H1 (cell line): ENCODE measurements at regions not wholly inside any gene's neighbourhood (a gene's known extent, or its start where the extent isn't known, plus 50 kb on each side); places are given as distances from the start of the nearest gene placed in this dataset.

Experiments used
- CTCF ChIA-PET: fragments of 300-600 bp; sonication (Branson Sonifier 250); formaldehyde crosslinking; loops from one replicate; lab custom pipeline; 2021; ENCODE audit not compliant: partially characterized antibody; lab: Charles Lee
- POLR2A ChIA-PET: fragments of 300-600 bp; sonication (Branson Sonifier 250); formaldehyde crosslinking; loops from one replicate; lab custom pipeline; 2021; ENCODE audit warnings: inconsistent platforms; ENCODE audit not compliant: partially characterized antibody; lab: Charles Lee
- DNase-seq, 2 experiments: peaks; one replicate each; pipeline versions ENCODE4 v3.0.0 to v3.0.0-alpha.2; 2010 to 2022; ENCODE audit warnings: low spot score in 2 of 2, low read depth in 1 of 2, mixed read lengths in 1 of 2
- FAIRE-seq: peaks from 2 replicates; lab custom pipeline; 2011; peaks lifted over from hg19 to GRCh38; lab: Jason Lieb, UNC
- H2AFZ ChIP-seq: 2 replicates; pipeline ENCODE4 v1.8.1; 2012; ENCODE audit warnings: low read length, inconsistent platforms
- H2AK5ac ChIP-seq: 2 replicates; pipeline ENCODE4 v1.6.1; 2013; ENCODE audit warnings: low read depth, low read length
- H2BK120ac ChIP-seq: replicated peaks from 2 replicates; pipeline ENCODE3; 2013; ENCODE audit warnings: low read depth, low read length, inconsistent platforms
- H2BK12ac ChIP-seq: 2 replicates; pipeline ENCODE4 v1.6.1; 2013; ENCODE audit warnings: low read depth, low read length
- H2BK15ac ChIP-seq: 2 replicates; pipeline ENCODE4 v1.6.1; 2013; ENCODE audit warnings: low read length
- H2BK20ac ChIP-seq: 2 replicates; pipeline ENCODE4 v1.6.1; 2013; ENCODE audit warnings: low read length
- H2BK5ac ChIP-seq: 2 replicates; pipeline ENCODE4 v1.6.1; 2013; ENCODE audit warnings: low read depth, low read length
- H3K14ac ChIP-seq: 2 replicates; pipeline ENCODE4 v1.6.1; 2013; ENCODE audit warnings: inconsistent platforms; ENCODE audit not compliant: insufficient read length
- H3K18ac ChIP-seq: 2 replicates; pipeline ENCODE4 v1.6.1; 2013; ENCODE audit warnings: low read length; ENCODE audit errors: extremely low read depth
- H3K23ac ChIP-seq: 2 replicates; pipeline ENCODE4 v1.6.1; 2013; ENCODE audit warnings: inconsistent platforms; ENCODE audit not compliant: insufficient read length
- H3K23me2 ChIP-seq: 2 replicates; pipeline ENCODE4 v1.6.1; 2013; ENCODE audit warnings: low read depth, low read length
- H3K27ac ChIP-seq: 2 replicates; pipeline ENCODE4 v1.6.1; 2011; ENCODE audit warnings: low read depth, low read length, inconsistent platforms
- H3K27me3 ChIP-seq, 4 experiments: replicated peaks in 1 of 4; 1 replicate in 1 of 4; 2 replicates in 3 of 4; pipeline versions ENCODE4 v1.6.1 to v1.8.1; 2011 to 2013; ENCODE audit warnings: low read length in 3 of 4, mild to moderate bottlenecking in 3 of 4, inconsistent platforms in 2 of 4, mixed read lengths in 2 of 4, moderate library complexity in 1 of 4; ENCODE audit not compliant: control insufficient read depth in 3 of 4, insufficient read depth in 3 of 4; ENCODE audit errors: extremely low read depth in 1 of 4
- H3K36me3 ChIP-seq, 4 experiments: 2 replicates each; pipeline versions ENCODE4 v1.6.1 to v1.8.1; 2011 to 2013; ENCODE audit warnings: mild to moderate bottlenecking in 4 of 4, low read length in 3 of 4, moderate library complexity in 2 of 4, control low read depth in 1 of 4, inconsistent platforms in 1 of 4; ENCODE audit not compliant: insufficient read depth in 4 of 4, control insufficient read depth in 2 of 4
- H3K4ac ChIP-seq: replicated peaks from 2 replicates; pipeline ENCODE3; 2013; ENCODE audit warnings: low read length, low read depth, mixed read lengths, inconsistent platforms; ENCODE audit not compliant: insufficient read length
- H3K4me1 ChIP-seq, 4 experiments: replicated peaks in 1 of 4; 1 replicate in 1 of 4; 2 replicates in 3 of 4; pipeline versions ENCODE4 v1.6.1 to v1.8.1; 2011 to 2013; ENCODE audit warnings: low read length in 3 of 4, inconsistent platforms in 2 of 4, mixed read lengths in 1 of 4; ENCODE audit not compliant: insufficient read depth in 4 of 4, control insufficient read depth in 3 of 4
- H3K4me2 ChIP-seq, 2 experiments: 2 replicates each; pipeline versions ENCODE4 v1.6.1 to v1.8.1; 2011 to 2013; ENCODE audit warnings: low read depth in 2 of 2, low read length in 2 of 2, control low read depth in 1 of 2, inconsistent platforms in 1 of 2, mild to moderate bottlenecking in 1 of 2; ENCODE audit not compliant: insufficient read depth in 1 of 2
- H3K4me3 ChIP-seq, 4 experiments: fragments of 200-600, 300-600 bp in 1 of 4; sonication (generic), shearing (Covaris generic), sonication (Bioruptor Twin) in 1 of 4; 2 replicates each; pipeline versions ENCODE4 v1.5.1 to v1.8.1; 2011 to 2016; ENCODE audit warnings: low read length in 4 of 4, low read depth in 3 of 4, control low read depth in 2 of 4, inconsistent platforms in 2 of 4, mild to moderate bottlenecking in 2 of 4, mixed read lengths in 1 of 4, moderate library complexity in 1 of 4; ENCODE audit not compliant: insufficient read depth in 2 of 4; ENCODE audit errors: extremely low read depth in 1 of 4
- H3K56ac ChIP-seq: replicated peaks from 2 replicates; pipeline ENCODE3; 2013; ENCODE audit warnings: low read depth, mild to moderate bottlenecking, mixed read lengths, low read length, inconsistent platforms; ENCODE audit not compliant: insufficient read length
- H3K79me1 ChIP-seq: 2 replicates; pipeline ENCODE4 v1.6.1; 2013; ENCODE audit warnings: low read depth, low read length, control low read depth
- H3K79me2 ChIP-seq, 2 experiments: 2 replicates each; pipeline versions ENCODE4 v1.6.1 to v1.8.1; 2012 to 2013; ENCODE audit warnings: low read length in 2 of 2, mild to moderate bottlenecking in 2 of 2, inconsistent platforms in 1 of 2; ENCODE audit not compliant: insufficient read depth in 2 of 2, control insufficient read depth in 1 of 2
- H3K9ac ChIP-seq, 4 experiments: replicated peaks in 1 of 4; 1 replicate in 1 of 4; 2 replicates in 3 of 4; pipeline versions ENCODE4 v1.6.1 to v1.8.1; 2011 to 2013; ENCODE audit warnings: low read depth in 3 of 4, low read length in 3 of 4, control low read depth in 2 of 4, mild to moderate bottlenecking in 2 of 4, moderate library complexity in 2 of 4, inconsistent platforms in 1 of 4; ENCODE audit errors: extremely low read depth in 1 of 4
- H3K9me3 ChIP-seq, 2 experiments: 2 replicates each; pipeline versions ENCODE4 v1.6.1 to v1.8.1; 2012 to 2013; ENCODE audit warnings: mild to moderate bottlenecking in 2 of 2, moderate library complexity in 2 of 2, control low read depth in 1 of 2, inconsistent platforms in 1 of 2, low read depth in 1 of 2, low read length in 1 of 2, mixed read lengths in 1 of 2; ENCODE audit not compliant: insufficient read depth in 2 of 2
- H4K20me1 ChIP-seq, 2 experiments: replicated peaks in 1 of 2; 2 replicates each; pipeline versions ENCODE3 to v1.8.1; 2011 to 2013; ENCODE audit warnings: inconsistent platforms in 2 of 2, low read length in 2 of 2, mild to moderate bottlenecking in 1 of 2; ENCODE audit not compliant: insufficient read depth in 2 of 2, control insufficient read depth in 1 of 2
- H4K5ac ChIP-seq: 2 replicates; pipeline ENCODE4 v1.6.1; 2013; ENCODE audit warnings: low read length, low read depth, mixed read lengths, inconsistent platforms; ENCODE audit not compliant: insufficient read length
- H4K8ac ChIP-seq: 2 replicates; pipeline ENCODE4 v1.8.0; 2013; ENCODE audit warnings: mild to moderate bottlenecking, moderate library complexity, low read length, inconsistent platforms; ENCODE audit not compliant: insufficient read depth; ENCODE audit errors: extremely low read depth
- H4K91ac ChIP-seq: replicated peaks from 2 replicates; pipeline ENCODE3; 2013; ENCODE audit warnings: low read length, mixed read lengths, inconsistent platforms; ENCODE audit not compliant: insufficient read length
- GTF2F1 ChIP-seq: IDR thresholded peaks from 2 replicates; pipeline ENCODE4 v1.6.1; 2012; ENCODE audit warnings: low read depth, low read length, improper control_type of control experiment, borderline replicate concordance
- HDAC2 ChIP-seq, 2 experiments: fragments of 300-600 bp in 1 of 2; sonication (generic) in 1 of 2; IDR thresholded peaks; 2 replicates each; pipeline ENCODE4 v1.6.1; 2011 to 2012; ENCODE audit warnings: low read depth in 2 of 2, low read length in 2 of 2, mild to moderate bottlenecking in 2 of 2, moderate library complexity in 2 of 2, borderline replicate concordance in 1 of 2, inconsistent platforms in 1 of 2
- MAFK ChIP-seq: IDR thresholded peaks from 2 replicates; pipeline ENCODE4 v1.6.1; 2012; ENCODE audit warnings: low read depth, mild to moderate bottlenecking, improper control_type of control experiment, low read length
- RAD21 ChIP-seq, 2 experiments: IDR thresholded peaks in 1 of 2; conservative IDR thresholded peaks in 1 of 2; 2 replicates each; pipeline ENCODE4 v1.6.1; 2011; ENCODE audit warnings: low read depth in 2 of 2, low read length in 2 of 2, improper control_type of control experiment in 1 of 2, inconsistent platforms in 1 of 2, mild to moderate bottlenecking in 1 of 2, moderate library complexity in 1 of 2
- RNF2 ChIP-seq: fragments of 200-900, 300-1000 bp; sonication (generic); IDR thresholded peaks from 2 replicates; pipeline ENCODE4 v1.7.1; 2016; ENCODE audit warnings: borderline replicate concordance, low read depth, mild to moderate bottlenecking, antibody characterized with exemption, low read length; ENCODE audit not compliant: poor library complexity, severe bottlenecking; ENCODE audit errors: missing control alignments
- SIN3A ChIP-seq, 2 experiments: IDR thresholded peaks in 1 of 2; conservative IDR thresholded peaks in 1 of 2; 2 replicates each; pipeline ENCODE4 v1.6.1; 2011 to 2012; ENCODE audit warnings: low read length in 2 of 2, improper control_type of control experiment in 1 of 2, low read depth in 1 of 2, mild to moderate bottlenecking in 1 of 2
- SP4 ChIP-seq: IDR thresholded peaks from 2 replicates; pipeline ENCODE4 v1.6.1; 2012; ENCODE audit warnings: low read length, inconsistent platforms
- TAF7 ChIP-seq: optimal IDR thresholded peaks from 2 replicates; pipeline ENCODE3; 2011; ENCODE audit warnings: low read depth, mild to moderate bottlenecking, inconsistent platforms, low read length, moderate library complexity, borderline replicate concordance
- WGBS, 2 experiments: shearing (Covaris generic) in 1 of 2; methylation state at CpG; one replicate each; pipeline versions ENCODE4 v1.1.6 to v1.1.7; 2013 to 2015; ENCODE audit warnings: low lambda C conversion rate in 2 of 2, mixed read lengths in 2 of 2, inconsistent platforms in 1 of 2, low coverage in 1 of 2, missing lambda C conversion rate in 1 of 2; ENCODE audit not compliant: insufficient replicate concordance in 2 of 2, insufficient coverage in 1 of 2, insufficient read length in 1 of 2; ENCODE audit errors: extremely low coverage in 1 of 2, missing lambda C conversion rate in 1 of 2; 5-methylcytosine and 5-hydroxymethylcytosine counted together

- H4K20me1 ChIP-seq: no peaks in the 10 kb centered on the region
- H2BK5ac ChIP-seq: no peak overlapping the region
- H3K9ac ChIP-seq: no peak overlapping the region
- H3K18ac ChIP-seq: no peak overlapping the region
- no peak overlapping the region for H2BK15ac ChIP-seq
- no peak overlapping the region for H3K4ac ChIP-seq
- no peak overlapping the region for H4K5ac ChIP-seq
- DNase-seq (no peak), FAIRE-seq (no peak)
- ChIA-PET POLR2A (no interaction called here), CTCF (no interaction called here)
- WGBS, 2 experiments: 85% methylated on average over 5 of the region's 5 CpGs; no CpG with 5 or more reads in 1 of the 2 experiments
- no peak overlapping the region for H3K23ac ChIP-seq
- TF ChIP-seq RNF2 (no peak), SP4 (no peak), GTF2F1 (no peak), SIN3A (conservative IDR thresholded peaks at IDR 0.05 in 1 of 2, IDR thresholded peaks at IDR 0.05 in 1 of 2; ENCODE audit: low read depth in 1 of 2, low read length in 2 of 2) (no peak), TAF7 (no peak), HDAC2 (IDR thresholded peaks at IDR 0.05; ENCODE audit: borderline replicate concordance in 1 of 2, low read depth in 2 of 2, low read length in 2 of 2) (no peak), RAD21 (IDR thresholded peaks at IDR 0.05 in 1 of 2, conservative IDR thresholded peaks at IDR 0.05 in 1 of 2; ENCODE audit: low read depth in 2 of 2, low read length in 2 of 2) (no peak), MAFK (no peak)
- H3K79me2 ChIP-seq: no peaks in the 10 kb centered on the region
- H4K91ac ChIP-seq: no peak overlapping the region
- H3K4me3 ChIP-seq: no peak overlapping the region
- H3K4me2 ChIP-seq: no peak overlapping the region
- H2BK12ac ChIP-seq: no peak overlapping the region
- no peaks in the 10 kb centered on the region for H3K9me3 ChIP-seq
- peaks cover 0 to 1% (median 0%) of the 10 kb centered on the region in 4 experiments; a peak in 1 of 7 replicates for H3K27me3 ChIP-seq
- H3K36me3 ChIP-seq: no peaks in the 10 kb centered on the region
- no peak overlapping the region for H3K14ac ChIP-seq
- no peak overlapping the region for H3K56ac ChIP-seq
- no peak overlapping the region for H4K8ac ChIP-seq
- H3K27ac ChIP-seq: no peak overlapping the region
- H2AFZ ChIP-seq: no peak overlapping the region
- no peak overlapping the region for H2AK5ac ChIP-seq
- no peak overlapping the region for H2BK120ac ChIP-seq
- H3K79me1 ChIP-seq: no peaks in the 10 kb centered on the region
- no peak overlapping the region for H2BK20ac ChIP-seq
- no peaks in the 10 kb centered on the region for H3K23me2 ChIP-seq
- H3K4me1 ChIP-seq: no peaks in the 10 kb centered on the region; a peak in 2 of 7 replicates
Observed at GRCh38 chr15:69782809-69783208, 314.9 kb downstream of the TLE3 start.
